ENCODE measurements at regions not wholly inside any gene's neighbourhood (a gene's known extent, or its start where the extent isn't known, plus 50 kb on each side); places are given as distances from the start of the nearest gene placed in this dataset.

- Histone ChIP-seq H3K9ac (replicated peaks in 1 of 4; ENCODE audit: extremely low read depth in 1 of 4, low read depth in 3 of 4, low read length in 3 of 4) (no peak overlapping the region), H3K27ac (ENCODE audit: low read depth, low read length) (no peak overlapping the region), H2BK12ac (ENCODE audit: low read depth, low read length) (no peak overlapping the region), H3K4ac (replicated peaks; ENCODE audit: insufficient read length, low read depth, low read length) (no peak overlapping the region), H3K23me2 (ENCODE audit: low read depth, low read length) (no peaks in the 10 kb centered on the region), H2BK20ac (ENCODE audit: low read length) (no peak overlapping the region), H3K36me3 (ENCODE audit: control insufficient read depth in 2 of 4, insufficient read depth in 4 of 4, low read length in 3 of 4) (no peaks in the 10 kb centered on the region), H3K14ac (ENCODE audit: insufficient read length) (no peak overlapping the region), H4K8ac (ENCODE audit: extremely low read depth, insufficient read depth, low read length) (no peak overlapping the region), H3K23ac (ENCODE audit: insufficient read length) (no peak overlapping the region), H2AFZ (ENCODE audit: low read length) (no peak overlapping the region), H3K27me3 (replicated peaks in 1 of 4; ENCODE audit: control insufficient read depth in 3 of 4, extremely low read depth in 1 of 4, insufficient read depth in 3 of 4, low read length in 3 of 4) (no peaks in the 10 kb centered on the region), H3K9me3 (ENCODE audit: insufficient read depth in 2 of 2, low read depth in 1 of 2, low read length in 1 of 2) (peaks cover 10 to 37% of the 10 kb centered on the region in 2 experiments), H3K79me1 (ENCODE audit: low read depth, low read length) (no peaks in the 10 kb centered on the region), H4K91ac (replicated peaks; ENCODE audit: insufficient read length, low read length) (no peak overlapping the region), H2BK15ac (ENCODE audit: low read length) (no peak overlapping the region), H4K20me1 (replicated peaks in 1 of 2; ENCODE audit: control insufficient read depth in 1 of 2, insufficient read depth in 2 of 2, low read length in 2 of 2) (no peaks in the 10 kb centered on the region), H3K56ac (replicated peaks; ENCODE audit: insufficient read length, low read depth, low read length) (no peak overlapping the region), H3K79me2 (ENCODE audit: control insufficient read depth in 1 of 2, insufficient read depth in 2 of 2, low read length in 2 of 2) (no peaks in the 10 kb centered on the region), H2BK120ac (replicated peaks; ENCODE audit: low read depth, low read length) (no peak overlapping the region), H3K18ac (ENCODE audit: extremely low read depth, low read length) (no peak overlapping the region), H3K4me3 (ENCODE audit: extremely low read depth in 1 of 4, insufficient read depth in 2 of 4, low read depth in 3 of 4, low read length in 4 of 4) (no peak overlapping the region), H3K4me1 (replicated peaks in 1 of 4; ENCODE audit: control insufficient read depth in 3 of 4, insufficient read depth in 4 of 4, low read length in 3 of 4) (no peaks in the 10 kb centered on the region), H3K4me2 (ENCODE audit: insufficient read depth in 1 of 2, low read depth in 2 of 2, low read length in 2 of 2) (no peak overlapping the region), H4K5ac (ENCODE audit: insufficient read length, low read depth, low read length) (no peak overlapping the region), H2AK5ac (ENCODE audit: low read depth, low read length) (no peak overlapping the region), H2BK5ac (ENCODE audit: low read depth, low read length) (no peak overlapping the region)
- 47% methylated on average over 1 of the region's 1 CpG; no CpG with 5 or more reads in 1 of the 2 experiments for WGBS, 2 experiments (ENCODE audit: extremely low coverage in 1 of 2, insufficient coverage in 1 of 2, insufficient read length in 1 of 2, insufficient replicate concordance in 2 of 2, low coverage in 1 of 2, low lambda C conversion rate in 2 of 2, missing lambda C conversion rate in 1 of 2)
- ChIA-PET CTCF (ENCODE audit: partially characterized antibody) (no interaction called here), POLR2A (ENCODE audit: partially characterized antibody) (no interaction called here)
- DNase-seq (ENCODE audit: low read depth in 1 of 2, low spot score in 2 of 2) (no peak), FAIRE-seq (no peak)
- no peak for TF ChIP-seq CHD1 (IDR thresholded peaks at IDR 0.05; ENCODE audit: low read depth, low read length)
- TF ChIP-seq PHF8 (conservative IDR thresholded peaks at IDR 0.05; ENCODE audit: low read depth, low read length), result no peak
- no peak for TF ChIP-seq RBBP5 (IDR thresholded peaks at IDR 0.05; ENCODE audit: borderline replicate concordance, low read depth, low read length)
- TF ChIP-seq ZNF274 (IDR thresholded peaks at IDR 0.05; ENCODE audit: borderline replicate concordance, extremely low read depth, low read length), result no peak
- no peak for TF ChIP-seq ATF2 (IDR thresholded peaks at IDR 0.05; ENCODE audit: low read length)
- no peak for TF ChIP-seq JUND (IDR thresholded peaks at IDR 0.05; ENCODE audit: low read length)
Observed at GRCh38 chr21:24649691-24650090, 957.6 kb downstream of the MRPL39 start.
